K562 (cell line): ENCODE measurements at regions not wholly inside any gene's neighbourhood (a gene's known extent, or its start where the extent isn't known, plus 50 kb on each side); places are given as distances from the start of the nearest gene placed in this dataset.

Source experiments
- ATAC-seq: fragments of 200-7000 bp; cut with Tn5 transposase; 3 replicates; pipeline ENCODE4 v1.9.1; 2020; ENCODE audit warnings: moderate library complexity
- BruUV-seq: library from RNA; stranded (reverse); fragments of 400-500 nt; replicated peaks from 2 replicates; lab custom pipeline; 2021; lab: Mats Ljungman, UMichigan
- CTCF ChIA-PET: fragments of 300-600 bp; formaldehyde crosslinking; extraction: SDS; loops from one replicate; lab custom pipeline; 2021; ENCODE audit warnings: low intra/inter-chr PET ratio; lab: Yijun Ruan, JAX
- POLR2A ChIA-PET: fragments of 300-600, 350-650 bp; sonication (Branson Sonifier 250); formaldehyde crosslinking; extraction: SDS; loops from one replicate; lab custom pipeline; 2021; ENCODE audit warnings: antibody characterized with exemption, inconsistent platforms; lab: Yijun Ruan, JAX
- DNase-seq, 4 experiments: peaks; one replicate each; pipeline versions ENCODE4 v3.0.0 to v3.0.0-alpha.2; 2011 to 2018; ENCODE audit warnings: low spot score in 3 of 4, mixed read lengths in 3 of 4; ENCODE audit errors: extremely low read depth in 1 of 4
- FAIRE-seq: peaks from 2 replicates; lab custom pipeline; 2011; peaks lifted over from hg19 to GRCh38; lab: Jason Lieb, UNC
- H2AFZ ChIP-seq: 2 replicates; pipeline ENCODE4 v1.6.0; 2011; ENCODE audit warnings: low read depth, low read length, control low read depth, inconsistent platforms
- H3K27ac ChIP-seq: fragments of 200-600 bp; 3 replicates; pipeline ENCODE4 v1.8.0; 2011; ENCODE audit warnings: low read depth, mild to moderate bottlenecking, control low read depth, inconsistent platforms, low read length, moderate library complexity, mixed read lengths; ENCODE audit errors: extremely low read depth
- H3K27me3 ChIP-seq, 2 experiments: fragments of 300-600 bp in 1 of 2; 2 replicates in 1 of 2; 3 replicates in 1 of 2; pipeline versions ENCODE4 v1.6.0 to v1.8.0; 2011; ENCODE audit warnings: inconsistent platforms in 2 of 2, low read length in 2 of 2, mild to moderate bottlenecking in 1 of 2, mixed read lengths in 1 of 2, moderate library complexity in 1 of 2; ENCODE audit not compliant: control insufficient read depth in 2 of 2, insufficient read depth in 2 of 2
- H3K36me3 ChIP-seq: fragments of 300-600 bp; 3 replicates; pipeline ENCODE4 v1.8.0; 2011; ENCODE audit warnings: mild to moderate bottlenecking, low read length, inconsistent platforms; ENCODE audit not compliant: control insufficient read depth, insufficient read depth
- H3K4me1 ChIP-seq, 2 experiments: fragments of 200-600 bp in 1 of 2; replicated peaks in 1 of 2; 2 replicates in 1 of 2; 3 replicates in 1 of 2; pipeline versions ENCODE4 v1.5.1 to v1.8.0; 2011; ENCODE audit warnings: inconsistent platforms in 2 of 2, low read length in 2 of 2, mild to moderate bottlenecking in 1 of 2, mixed read lengths in 1 of 2, moderate library complexity in 1 of 2; ENCODE audit not compliant: control insufficient read depth in 2 of 2, insufficient read depth in 2 of 2
- H3K4me2 ChIP-seq: 2 replicates; pipeline ENCODE4 v1.6.1; 2011; ENCODE audit warnings: low read length, control low read depth, inconsistent platforms, mixed read lengths; ENCODE audit not compliant: insufficient read depth
- H3K4me3 ChIP-seq: fragments of 200-600 bp; sonication (generic), shearing (Covaris generic); 2 replicates; pipeline ENCODE4 v1.5.1; 2016; ENCODE audit warnings: control low read depth, inconsistent platforms
- H3K79me2 ChIP-seq: fragments of 200-600 bp; 3 replicates; pipeline ENCODE4 v1.8.0; 2011; ENCODE audit warnings: low read length, inconsistent platforms; ENCODE audit not compliant: control insufficient read depth, insufficient read depth
- H3K9ac ChIP-seq, 2 experiments: 2 replicates each; pipeline versions ENCODE4 v1.6.0 to v1.6.1; 2011; ENCODE audit warnings: low read depth in 2 of 2, low read length in 2 of 2, control low read depth in 1 of 2, inconsistent platforms in 1 of 2, mild to moderate bottlenecking in 1 of 2, mixed read lengths in 1 of 2; ENCODE audit not compliant: insufficient read depth in 1 of 2
- H3K9me1 ChIP-seq: one replicate; pipeline ENCODE4 v1.6.0; 2011; ENCODE audit warnings: inconsistent platforms, mild to moderate bottlenecking, low read length, moderate library complexity; ENCODE audit not compliant: control insufficient read depth, insufficient read depth
- H3K9me3 ChIP-seq: replicated peaks from 2 replicates; pipeline ENCODE4 v1.5.1; 2011; ENCODE audit warnings: low read depth, low read length, inconsistent platforms; ENCODE audit not compliant: control insufficient read depth, insufficient read depth
- H4K20me1 ChIP-seq: replicated peaks from 2 replicates; pipeline ENCODE4 v1.6.1; 2011; ENCODE audit warnings: low read length, inconsistent platforms, mixed read lengths; ENCODE audit not compliant: control insufficient read depth, insufficient read depth
- BRCA1 ChIP-seq, 2 experiments: fragments of 450-650 bp in 1 of 2; sonication (generic) in 1 of 2; formaldehyde crosslinking in 1 of 2; IDR thresholded peaks; 2 replicates each; pipeline versions ENCODE4 v1.5.0 to v1.6.1; 2017 to 2020; ENCODE audit warnings: mild to moderate bottlenecking in 1 of 2, missing genetic modification reagents in 1 of 2
- CSDE1 ChIP-seq, 2 experiments: fragments of 450-650 bp; IDR thresholded peaks; 2 replicates each; pipeline ENCODE4 v1.6.1; 2016; ENCODE audit warnings: mild to moderate bottlenecking in 1 of 2
- ELF4 ChIP-seq: fragments of 450-650 bp; formaldehyde crosslinking; IDR thresholded peaks from 2 replicates; pipeline ENCODE4 v1.4.0; 2022; ENCODE audit warnings: missing genetic modification characterization
- GTF2B ChIP-seq: IDR thresholded peaks from 2 replicates; pipeline ENCODE4 v1.6.1; 2011; ENCODE audit not compliant: insufficient read length; ENCODE audit errors: extremely low read depth
- HES1 ChIP-seq: fragments of 450-650 bp; IDR thresholded peaks from 2 replicates; pipeline ENCODE4 v1.6.1; 2016; ENCODE audit warnings: low read depth, mild to moderate bottlenecking, moderate library complexity
- KHSRP ChIP-seq: fragments of 450-650 bp; IDR thresholded peaks from 2 replicates; pipeline ENCODE4 v1.6.1; 2017
- MAFG ChIP-seq: fragments of 450-650 bp; conservative IDR thresholded peaks from 2 replicates; pipeline ENCODE4 v1.6.1; 2016; ENCODE audit warnings: missing genetic modification characterization, missing compliant biosample characterization
- RBM25 ChIP-seq: fragments of 200-400 bp; formaldehyde crosslinking; IDR thresholded peaks from 2 replicates; pipeline ENCODE4 v1.6.1; 2018; ENCODE audit warnings: low read length, low read depth, moderate library complexity; ENCODE audit not compliant: severe bottlenecking
- SNIP1 ChIP-seq: fragments of 450-650 bp; IDR thresholded peaks from 2 replicates; pipeline ENCODE4 v1.7.1; 2017; ENCODE audit warnings: low read depth, mild to moderate bottlenecking
- TFE3 ChIP-seq: fragments of 450-650 bp; formaldehyde crosslinking; IDR thresholded peaks from 2 replicates; pipeline ENCODE4 v1.4.0; 2020; ENCODE audit warnings: mild to moderate bottlenecking, mixed read lengths
- ZNF707 ChIP-seq: fragments of 250-450 bp; sonication (Bioruptor Pico); conservative IDR thresholded peaks from 2 replicates; pipeline ENCODE4 v1.8.0; 2022; ENCODE audit warnings: inconsistent platforms, mild to moderate bottlenecking, moderate library complexity
- WGBS: fragments of 100-300 bp; shearing (Covaris generic); methylation state at CpG from one replicate; pipeline ENCODE4 v1.1.6; 2016; ENCODE audit warnings: low coverage, mixed read lengths; ENCODE audit not compliant: insufficient coverage; ENCODE audit errors: missing lambda C conversion rate; 5-methylcytosine and 5-hydroxymethylcytosine counted together
- in situ Hi-C: fragments of 300-500 bp; cut with MboI; formaldehyde crosslinking; loops from 4 replicates; pipeline ENCODE4 v1.15.0; 2018; ENCODE audit warnings: inconsistent platforms, mixed read lengths
- intact Hi-C: fragments of 100-400 bp; cut with micrococcal nuclease; formaldehyde crosslinking; loops from 2 replicates; pipeline ENCODE4 v1.14.2; 2022

- no peaks in the 10 kb centered on the region for H3K36me3 ChIP-seq
- no peak overlapping the region for H2AFZ ChIP-seq
- no peak overlapping the region for H3K9ac ChIP-seq
- H3K4me3 ChIP-seq: no peak overlapping the region
- no peak for DNase-seq
- no peak overlapping the region for H3K4me2 ChIP-seq
- H3K4me1 ChIP-seq: no peaks in the 10 kb centered on the region
- no peaks in the 10 kb centered on the region for H4K20me1 ChIP-seq
- no peaks in the 10 kb centered on the region for H3K27me3 ChIP-seq
- CTCF ChIA-PET: interaction anchor here (0.7 kb wide), 1 partner anchor 284 kb away, joined by 3 read pairs; no protein-coding TSS in a partner anchor
- no peak overlapping the region for H3K27ac ChIP-seq
- WGBS: 0% methylated on average over 1 of the region's 1 CpG
- TF ChIP-seq GTF2B: no peak
- TF ChIP-seq SNIP1: no peak
- TF ChIP-seq TFE3 (CRISPR knock-in tag): no peak
- TF ChIP-seq ZNF707: no peak
- TF ChIP-seq BRCA1 (IDR thresholded peaks at IDR 0.05): no peak
- TF ChIP-seq BRCA1 (CRISPR knock-in tag; IDR thresholded peaks at IDR 0.05): no peak
- no peak for TF ChIP-seq HES1
- no peak for TF ChIP-seq MAFG (tag)
- TF ChIP-seq RBM25: no peak
- TF ChIP-seq ELF4 (CRISPR knock-in tag): no peak
- no peak for TF ChIP-seq CSDE1 (IDR thresholded peaks at IDR 0.05)
- TF ChIP-seq KHSRP: no peak
- in situ Hi-C loops (no loop called here), intact Hi-C loops (no loop called here)
- no peaks in the 10 kb centered on the region for H3K9me1 ChIP-seq
- BruUV-seq: no TSS peak
- H3K9me3 ChIP-seq: no peaks in the 10 kb centered on the region; the same call in 1 of the 2 replicates
- H3K79me2 ChIP-seq: no peaks in the 10 kb centered on the region
- no peak for FAIRE-seq
- ATAC-seq: no peak
- POLR2A ChIA-PET: no interaction called here
Observed at GRCh38 chr6:145262771-145263170, 472.5 kb downstream of the EPM2A start.
